ENCODE measurements at regions not wholly inside any gene's neighbourhood (a gene's known extent, or its start where the extent isn't known, plus 50 kb on each side); places are given as distances from the start of the nearest gene placed in this dataset.

DNA sequence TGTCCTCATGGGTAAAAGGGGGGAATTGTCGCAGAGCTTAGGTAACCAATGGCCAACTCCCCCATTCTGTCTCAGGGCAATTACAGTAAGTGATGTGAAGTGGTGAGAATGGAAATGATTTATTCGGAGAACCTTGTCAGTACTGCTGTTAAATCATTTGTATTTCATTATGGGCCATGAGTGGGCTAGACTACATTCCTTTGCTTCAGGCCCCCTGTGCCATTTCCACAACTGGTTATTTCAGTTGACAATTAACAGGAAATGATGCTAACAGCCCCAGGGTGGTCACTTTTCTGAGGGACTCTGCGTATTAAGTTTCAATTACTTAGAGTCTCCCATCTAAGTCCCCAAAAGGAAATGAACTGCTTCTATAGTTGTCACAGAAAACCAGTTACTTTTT lies 653.7 kb downstream of the CCDC171 start:
- H3K4me3 ChIP-seq = no peak overlapping the region
- no peaks in the 10 kb centered on the region for H3K36me3 ChIP-seq
- no peak for TF ChIP-seq POLR2A (IDR thresholded peaks at IDR 0.05)
- TF ChIP-seq, protein P1, sequence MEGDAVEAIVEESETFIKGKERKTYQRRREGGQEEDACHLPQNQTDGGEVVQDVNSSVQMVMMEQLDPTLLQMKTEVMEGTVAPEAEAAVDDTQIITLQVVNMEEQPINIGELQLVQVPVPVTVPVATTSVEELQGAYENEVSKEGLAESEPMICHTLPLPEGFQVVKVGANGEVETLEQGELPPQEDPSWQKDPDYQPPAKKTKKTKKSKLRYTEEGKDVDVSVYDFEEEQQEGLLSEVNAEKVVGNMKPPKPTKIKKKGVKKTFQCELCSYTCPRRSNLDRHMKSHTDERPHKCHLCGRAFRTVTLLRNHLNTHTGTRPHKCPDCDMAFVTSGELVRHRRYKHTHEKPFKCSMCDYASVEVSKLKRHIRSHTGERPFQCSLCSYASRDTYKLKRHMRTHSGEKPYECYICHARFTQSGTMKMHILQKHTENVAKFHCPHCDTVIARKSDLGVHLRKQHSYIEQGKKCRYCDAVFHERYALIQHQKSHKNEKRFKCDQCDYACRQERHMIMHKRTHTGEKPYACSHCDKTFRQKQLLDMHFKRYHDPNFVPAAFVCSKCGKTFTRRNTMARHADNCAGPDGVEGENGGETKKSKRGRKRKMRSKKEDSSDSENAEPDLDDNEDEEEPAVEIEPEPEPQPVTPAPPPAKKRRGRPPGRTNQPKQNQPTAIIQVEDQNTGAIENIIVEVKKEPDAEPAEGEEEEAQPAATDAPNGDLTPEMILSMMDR (IDR thresholded peaks at IDR 0.05) = no peak
- no peak for TF ChIP-seq EP300 (IDR thresholded peaks at IDR 0.05)
- no peaks in the 10 kb centered on the region for H3K9me3 ChIP-seq
- H3K27me3 ChIP-seq = no peaks in the 10 kb centered on the region
- intact Hi-C loops (cut with DNase I) = no loop called here
- no peaks in the 10 kb centered on the region for H3K4me1 ChIP-seq (ENCODE audit: insufficient read depth)
- H3K27ac ChIP-seq = peak overlapping the region in 1 of 2 donors; percentile 59
- no peak for DNase-seq
- WGBS, 3 donors = 96 to 99% (median 97%) methylated on average over 3 of the region's 3 CpGs

DNA sequence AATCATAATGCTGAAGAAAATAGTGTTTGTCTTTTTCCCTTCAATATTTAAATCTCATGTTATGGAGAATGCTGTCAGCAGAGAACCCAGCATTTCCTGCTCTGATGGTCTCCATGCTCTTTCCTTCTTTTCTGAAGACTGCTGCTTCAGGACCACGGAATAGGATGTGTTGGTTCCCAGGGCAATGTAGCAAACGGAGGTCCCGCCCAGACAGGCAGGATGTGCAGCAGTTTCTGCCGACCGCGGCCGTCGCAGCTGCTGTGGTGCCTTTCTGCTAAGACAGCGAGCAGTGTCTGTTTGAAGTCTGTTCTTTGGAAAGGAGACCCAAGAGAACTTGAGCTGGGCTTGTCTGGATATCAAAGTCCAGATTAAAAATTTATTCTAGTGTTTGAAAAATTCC lies 654.3 kb downstream of the CCDC171 start:
- Histone ChIP-seq H3K36me3 (no peaks in the 10 kb centered on the region), H3K4me3 (peak overlapping the region; percentile 6), H3K27me3 (no peaks in the 10 kb centered on the region), H3K9me3 (no peaks in the 10 kb centered on the region), H3K27ac (peak overlapping the region in 1 of 2 donors; percentile 59), H3K4me1 (ENCODE audit: insufficient read depth) (no peaks in the 10 kb centered on the region)
- 2 to 6% (median 4%) methylated on average over 9 of the region's 9 CpGs for WGBS, 3 donors
- intact Hi-C loops (cut with DNase I) = no loop called here
- DNase-seq = peak; percentile 70 to 78 (median 72)
- TF ChIP-seq EP300 (IDR thresholded peaks at IDR 0.05) (no peak), POLR2A (IDR thresholded peaks at IDR 0.05) (peak; percentile 15)
- TF ChIP-seq, protein P1 (IDR thresholded peaks at IDR 0.05) = no peak

DNA sequence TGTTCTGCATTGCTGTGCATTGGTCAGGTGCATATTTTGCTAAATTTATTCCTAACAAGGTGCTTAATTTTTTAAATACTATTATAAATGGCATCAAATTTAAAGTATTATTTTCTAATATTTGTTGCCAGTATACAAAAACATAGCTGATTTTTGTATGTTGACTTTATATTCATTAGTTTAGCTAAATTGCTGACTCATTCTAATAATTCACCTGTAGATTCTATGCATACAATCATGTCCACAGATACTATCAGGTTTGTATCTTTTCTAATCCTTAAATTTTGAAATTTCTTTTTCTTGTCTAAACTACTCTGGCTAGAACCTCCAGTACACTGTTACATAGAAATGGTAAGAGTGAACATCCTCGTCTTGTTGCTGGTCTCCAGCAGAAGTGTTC lies 657.6 kb downstream of the CCDC171 start:
- peaks cover 12% of the 10 kb centered on the region for H3K4me1 ChIP-seq (ENCODE audit: insufficient read depth)
- no peak for TF ChIP-seq EP300 (IDR thresholded peaks at IDR 0.05)
- no peak for TF ChIP-seq POLR2A (IDR thresholded peaks at IDR 0.05)
- TF ChIP-seq, protein P1 (IDR thresholded peaks at IDR 0.05) = no peak
- no peaks in the 10 kb centered on the region for H3K9me3 ChIP-seq
- H3K4me3 ChIP-seq = no peak overlapping the region
- DNase-seq = no peak
- WGBS, 3 donors = 91 to 97% (median 95%) methylated on average over 1 of the region's 1 CpG
- H3K36me3 ChIP-seq = no peaks in the 10 kb centered on the region
- H3K27me3 ChIP-seq = no peaks in the 10 kb centered on the region
- H3K27ac ChIP-seq = no peak overlapping the region
- intact Hi-C loops (cut with DNase I) = loop anchor here in 3 of 4 donors (5.0 to 10.0 kb wide), 4 partner anchors 42 to 104 kb away; no protein-coding TSS in a partner anchor

DNA sequence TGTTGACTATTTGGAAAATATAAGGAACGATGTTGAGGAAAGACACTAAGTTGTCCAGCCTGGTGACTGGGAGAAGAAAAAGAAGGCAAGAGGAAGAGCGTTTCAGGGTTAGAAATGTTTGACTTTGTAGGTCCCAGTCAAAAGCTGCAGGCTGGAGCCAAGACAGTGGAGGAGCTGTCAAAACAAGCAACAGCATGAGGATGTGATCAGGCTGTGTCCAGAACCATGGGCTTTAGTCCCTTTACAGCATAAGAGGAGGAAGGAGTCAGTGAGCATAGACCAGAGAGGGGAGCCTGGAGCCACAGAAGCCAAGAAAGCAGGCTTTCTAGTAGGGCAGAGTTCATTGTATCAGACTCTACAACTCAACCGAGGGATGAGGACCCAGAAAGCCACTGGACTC lies 658.5 kb downstream of the BNC2 start:
- no peaks in the 10 kb centered on the region for H3K27me3 ChIP-seq
- intact Hi-C loops (cut with DNase I) = loop anchor here in 3 of 4 donors (5.0 to 10.0 kb wide), 4 partner anchors 40 to 103 kb away; no protein-coding TSS in a partner anchor
- TF ChIP-seq POLR2A (IDR thresholded peaks at IDR 0.05) (no peak), EP300 (IDR thresholded peaks at IDR 0.05) (no peak)
- TF ChIP-seq, protein P1 (IDR thresholded peaks at IDR 0.05) = no peak
- 10 to 26% (median 12%) methylated on average over 3 of the region's 3 CpGs for WGBS, 3 donors
- no peaks in the 10 kb centered on the region for H3K36me3 ChIP-seq
- H3K27ac ChIP-seq = peak overlapping the region in 1 of 2 donors; percentile 71
- peak in 4 of 5 donors; percentile 59 to 71 (median 63) for DNase-seq
- H3K4me3 ChIP-seq = no peak overlapping the region
- H3K9me3 ChIP-seq = no peaks in the 10 kb centered on the region
- peaks cover 17% of the 10 kb centered on the region for H3K4me1 ChIP-seq (ENCODE audit: insufficient read depth)

Data from ovary (tissue), 7 donors.